ENCODE measurements at regions not wholly inside any gene's neighbourhood (a gene's known extent, or its start where the extent isn't known, plus 50 kb on each side); places are given as distances from the start of the nearest gene placed in this dataset.
"Not testable (repeated sequence)": the region's sequence is repeated elsewhere in the genome, so short reads cannot be mapped to it uniquely, and the experiment has no call there.

DNA sequence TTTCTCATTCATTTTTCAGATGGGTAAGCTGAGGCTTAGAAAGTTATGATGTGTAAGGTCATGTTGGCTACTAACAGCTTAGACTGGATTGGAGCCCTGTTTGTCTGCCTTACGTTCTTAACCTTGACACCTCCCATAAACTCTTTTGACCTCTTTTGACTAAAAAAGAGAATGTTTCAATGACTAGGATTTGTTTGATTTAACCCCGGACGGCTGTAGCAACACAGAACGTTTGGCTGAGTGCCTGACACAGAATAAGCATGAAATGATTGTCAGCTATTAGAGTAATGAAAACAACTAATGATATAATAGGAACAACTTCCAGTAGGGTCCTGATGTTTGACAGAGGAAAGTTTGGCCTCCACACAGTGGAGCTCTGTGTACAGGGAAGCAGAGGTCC, 83.3 kb upstream of the PDZD8 start:
- no peak for DNase-seq (ENCODE audit: low spot score)
- no peak for FAIRE-seq

GRCh38 chr10:117457932-117458331, 82.7 kb upstream of the PDZD8 start:
- no peak for DNase-seq (ENCODE audit: low spot score)
- FAIRE-seq = no peak

DNA sequence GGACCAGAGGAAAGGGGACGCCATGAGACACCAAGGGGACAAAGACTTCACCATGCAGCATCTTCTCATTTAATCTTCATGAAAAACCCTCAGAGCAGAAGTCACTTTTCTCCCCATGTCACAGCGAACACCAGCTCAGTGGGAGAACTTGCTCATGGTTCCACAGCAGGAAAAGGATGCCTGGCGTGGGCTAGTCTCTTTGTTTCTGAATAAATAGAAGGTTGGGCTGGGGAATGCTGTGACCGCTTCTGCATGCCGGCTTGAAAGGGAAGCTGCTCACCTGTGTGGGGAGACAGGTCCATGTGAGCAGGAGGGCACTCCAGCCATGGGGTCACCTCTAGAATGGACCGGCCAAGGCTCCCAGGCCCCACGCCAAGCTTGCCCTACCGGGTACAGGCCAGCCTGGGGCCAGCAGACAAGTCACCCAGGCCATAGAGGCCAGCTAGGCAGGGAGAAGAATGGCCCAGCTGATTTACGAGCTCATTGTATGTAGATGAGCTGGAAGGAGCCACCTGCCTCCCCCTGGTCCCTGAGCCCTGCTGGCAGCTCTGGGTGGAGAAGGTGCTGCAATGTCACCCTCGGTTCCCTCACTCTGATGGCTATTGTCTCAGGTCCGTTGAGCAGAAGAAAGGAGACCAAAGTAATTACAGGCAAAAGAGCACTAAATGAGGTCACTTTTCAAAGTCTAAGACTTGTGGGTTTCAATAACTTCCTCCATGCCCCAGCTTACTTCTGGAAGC, 82.0 kb upstream of the PDZD8 start:
- FAIRE-seq (no peak), DNase-seq (ENCODE audit: low spot score) (no peak)

DNA sequence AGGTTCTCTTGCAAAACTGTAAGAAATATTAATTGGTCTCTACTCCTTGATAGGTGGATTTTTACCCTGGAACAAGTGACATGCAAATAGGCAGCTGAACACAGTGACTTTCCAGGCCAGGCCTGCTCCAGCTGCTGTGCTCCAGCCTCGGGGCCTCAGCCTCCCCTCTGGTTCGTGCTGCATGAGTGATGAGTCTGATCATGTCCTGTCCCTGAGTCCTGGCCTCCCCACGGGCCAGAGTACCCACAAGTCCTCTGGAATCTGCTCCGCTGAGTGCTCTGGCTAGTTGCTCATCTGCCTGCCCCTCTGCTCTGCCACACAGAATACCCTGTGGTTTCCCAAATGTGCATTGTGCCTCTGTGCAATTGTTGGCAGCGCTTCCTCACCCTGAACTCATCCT, 80.1 kb upstream of the PDZD8 start:
- no peak for FAIRE-seq
- DNase-seq (ENCODE audit: low spot score) = no peak

GRCh38 chr10:117454502-117454901, 79.3 kb upstream of the PDZD8 start:
- FAIRE-seq (no peak), DNase-seq (ENCODE audit: low spot score) (no peak)

DNA sequence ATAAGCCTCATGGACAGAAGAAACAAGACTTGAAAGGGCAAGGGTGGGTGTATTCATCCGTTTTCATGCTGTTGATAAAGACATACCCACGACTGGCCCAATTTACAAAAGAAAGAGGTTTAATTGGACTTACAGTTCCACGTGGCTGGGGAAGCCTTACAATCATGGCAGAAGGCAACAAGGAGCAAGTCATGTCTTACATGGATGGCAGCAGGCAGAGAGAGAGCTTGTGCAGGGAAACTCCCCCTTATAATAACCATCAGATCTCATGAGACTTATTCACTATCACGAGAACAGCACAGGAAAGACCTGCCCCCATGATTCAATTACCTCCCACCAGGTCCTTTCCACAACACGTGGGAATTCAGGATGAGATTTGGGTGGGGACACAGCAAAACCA, 78.2 kb upstream of the PDZD8 start:
- not testable (repeated sequence) for FAIRE-seq; DNase-seq (ENCODE audit: low spot score)

DNA sequence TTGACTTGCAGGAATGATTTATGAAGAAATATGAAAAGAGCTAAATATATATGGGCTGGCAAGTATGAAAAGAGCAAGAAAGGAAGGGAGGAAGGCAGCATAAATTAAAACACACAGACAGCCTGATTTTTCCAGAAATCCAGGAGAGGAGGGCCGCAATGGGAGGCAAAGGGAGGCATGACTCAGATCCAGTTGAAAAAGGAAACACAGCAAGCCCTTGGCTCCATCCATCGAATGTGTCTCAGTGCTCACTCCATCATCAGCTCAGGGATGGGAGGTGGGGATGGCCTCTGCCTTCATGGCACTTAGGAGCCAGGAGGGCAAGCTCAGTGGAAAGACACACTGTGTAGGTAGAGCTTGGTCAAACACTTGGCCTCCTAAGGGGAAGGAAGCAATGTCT, 75.7 kb upstream of the PDZD8 start:
- DNase-seq (ENCODE audit: low spot score) (no peak), FAIRE-seq (no peak)

DNA sequence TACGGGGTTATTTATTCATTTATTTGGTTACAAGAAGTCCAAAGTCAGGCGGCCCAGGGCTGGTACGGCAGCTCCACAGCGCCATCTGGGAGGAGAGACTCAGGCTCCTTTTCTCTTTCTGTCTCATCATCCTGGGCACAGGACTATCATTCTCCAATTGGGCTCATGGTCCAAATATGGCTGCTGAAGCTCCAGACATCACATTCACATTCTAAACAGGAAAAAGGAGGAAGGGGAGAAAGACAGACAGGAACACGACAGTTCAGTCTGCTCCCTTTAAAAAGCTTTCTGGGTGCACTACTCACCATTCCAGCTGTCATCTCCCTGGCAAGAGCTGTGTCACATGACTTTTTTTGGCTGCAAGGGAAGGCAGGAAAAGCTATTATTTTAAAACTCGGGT, 74.4 kb upstream of the PDZD8 start:
- FAIRE-seq = no peak
- DNase-seq (ENCODE audit: low spot score) = no peak

DNA sequence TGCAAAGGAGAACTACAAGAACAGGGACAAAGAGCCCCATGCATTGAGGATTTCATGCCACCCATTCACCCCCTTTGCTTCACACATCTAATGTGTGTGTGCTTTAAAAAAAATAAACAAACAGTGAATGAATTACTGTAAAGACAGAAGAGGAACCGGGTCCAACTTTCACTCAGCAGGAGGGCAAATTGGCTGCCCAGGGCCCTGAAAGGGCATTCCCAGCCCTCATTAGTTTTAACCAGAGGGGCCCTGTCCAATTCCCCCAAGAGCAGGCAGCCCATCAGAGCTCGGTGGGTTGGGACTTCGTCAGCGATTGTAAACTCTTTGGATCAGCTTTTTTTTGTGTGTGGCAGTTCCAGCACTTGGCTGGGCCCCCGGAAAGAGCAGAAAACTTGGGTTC, 73.6 kb upstream of the PDZD8 start:
- DNase-seq (ENCODE audit: low spot score) (no peak), FAIRE-seq (no peak)

- FAIRE-seq (no peak), DNase-seq (ENCODE audit: low spot score) (no peak)
Measured at GRCh38 chr10:117445992-117446391, 70.8 kb upstream of the PDZD8 start.

DNA sequence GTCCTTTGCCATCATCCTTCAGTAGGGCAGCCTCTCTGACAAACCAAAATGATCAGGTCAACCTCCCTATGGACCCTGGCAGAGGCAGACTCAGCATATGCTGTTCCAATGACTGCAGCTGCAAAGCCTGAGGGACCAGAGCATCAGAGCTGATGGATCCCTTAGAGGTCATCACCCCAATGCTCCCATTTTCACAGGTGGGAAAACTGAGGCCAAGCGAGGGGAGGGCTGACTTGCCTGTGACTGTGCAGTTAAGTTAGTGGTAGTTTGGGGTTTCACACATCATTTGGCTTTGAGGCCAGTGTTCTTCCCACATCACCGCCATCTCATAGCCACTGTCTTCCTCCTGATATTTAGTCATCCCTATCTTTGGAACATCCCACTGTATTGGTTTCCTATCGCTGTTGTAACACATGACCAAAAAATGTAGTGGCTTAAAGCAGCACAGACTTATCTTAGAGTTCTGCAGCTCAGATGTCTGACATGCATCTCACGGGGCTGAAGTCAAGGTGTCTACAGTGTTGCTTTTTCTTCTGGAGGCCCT, 69.3 kb upstream of the PDZD8 start:
- FAIRE-seq (peak; percentile 46), DNase-seq (ENCODE audit: low spot score) (no peak)

DNA sequence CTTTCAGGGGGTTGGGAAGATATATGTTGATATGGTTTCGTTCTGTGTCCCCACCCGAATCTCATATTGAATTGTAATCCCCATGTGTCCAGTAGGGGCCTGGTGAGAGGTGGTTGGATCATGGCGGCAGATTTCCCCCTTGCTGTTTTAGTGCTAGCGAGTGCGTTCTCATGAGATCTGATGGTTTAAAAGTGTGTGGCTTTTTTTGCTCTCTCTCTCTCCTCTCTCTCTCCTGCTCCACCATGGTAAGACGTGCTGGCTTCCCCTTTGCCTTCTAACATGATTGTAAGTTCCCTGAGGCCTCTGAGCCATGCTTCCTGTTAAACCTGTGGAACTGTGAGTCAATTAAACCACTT, 68.4 kb upstream of the PDZD8 start:
- FAIRE-seq (no peak), DNase-seq (ENCODE audit: low spot score) (no peak)

DNA sequence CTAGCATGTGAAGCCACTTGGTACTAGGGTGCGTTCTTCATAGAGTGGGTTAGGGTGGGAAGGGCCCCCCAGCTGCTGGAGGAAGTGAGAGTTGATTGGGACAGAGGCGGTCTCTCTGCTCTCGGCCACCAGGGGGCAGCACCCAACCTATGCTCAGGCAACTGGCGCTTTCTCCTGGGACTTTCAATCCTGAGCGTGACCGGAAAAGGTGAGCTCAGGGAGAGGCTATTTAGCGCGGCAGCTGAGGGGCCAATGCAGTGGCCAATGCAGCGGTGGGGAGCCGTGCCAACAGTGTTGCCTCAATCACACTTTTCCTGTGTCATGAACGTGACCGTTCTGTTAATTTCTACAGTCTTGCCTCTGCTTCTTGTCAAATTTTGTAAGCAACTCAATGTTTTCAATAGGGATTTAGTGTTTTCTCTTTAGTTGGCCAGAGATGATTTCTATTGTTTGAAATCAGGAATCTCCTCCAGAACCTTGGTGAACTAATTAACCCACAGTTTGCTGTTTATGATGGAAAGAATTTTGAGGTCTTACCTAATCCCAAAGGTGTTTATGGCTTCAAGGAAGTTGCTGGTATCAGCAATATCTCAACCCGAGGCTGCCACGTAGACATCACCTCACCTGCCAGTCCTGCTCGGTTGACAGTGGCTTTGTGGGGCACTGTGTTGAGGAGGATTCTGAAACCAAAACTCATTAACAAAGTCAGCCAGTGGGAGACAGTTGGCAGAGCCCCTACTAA, 67.9 kb upstream of the PDZD8 start:
- DNase-seq (ENCODE audit: low spot score) = peak; percentile 79
- peak; percentile 37 for FAIRE-seq

DNA sequence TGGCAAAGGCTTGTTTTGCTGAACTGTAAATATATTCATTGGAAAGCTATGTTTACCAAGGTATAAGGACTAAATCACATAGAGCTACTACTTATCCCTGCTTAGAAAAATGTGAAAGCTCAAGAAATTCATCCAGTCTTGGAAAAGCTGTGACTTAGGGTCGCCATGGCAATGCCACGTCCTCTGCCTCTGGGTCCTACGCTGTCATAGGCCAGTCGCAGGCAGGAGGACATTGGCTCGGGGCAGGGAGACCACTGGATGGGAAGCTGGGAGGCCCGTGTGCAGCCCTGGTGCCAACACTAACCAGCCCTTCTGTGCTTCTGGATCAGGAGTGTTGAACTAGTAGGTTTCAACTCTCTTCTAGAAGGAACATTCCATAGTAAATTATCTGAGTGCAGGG, 67.3 kb upstream of the PDZD8 start:
- FAIRE-seq (no peak), DNase-seq (ENCODE audit: low spot score) (no peak)

DNA sequence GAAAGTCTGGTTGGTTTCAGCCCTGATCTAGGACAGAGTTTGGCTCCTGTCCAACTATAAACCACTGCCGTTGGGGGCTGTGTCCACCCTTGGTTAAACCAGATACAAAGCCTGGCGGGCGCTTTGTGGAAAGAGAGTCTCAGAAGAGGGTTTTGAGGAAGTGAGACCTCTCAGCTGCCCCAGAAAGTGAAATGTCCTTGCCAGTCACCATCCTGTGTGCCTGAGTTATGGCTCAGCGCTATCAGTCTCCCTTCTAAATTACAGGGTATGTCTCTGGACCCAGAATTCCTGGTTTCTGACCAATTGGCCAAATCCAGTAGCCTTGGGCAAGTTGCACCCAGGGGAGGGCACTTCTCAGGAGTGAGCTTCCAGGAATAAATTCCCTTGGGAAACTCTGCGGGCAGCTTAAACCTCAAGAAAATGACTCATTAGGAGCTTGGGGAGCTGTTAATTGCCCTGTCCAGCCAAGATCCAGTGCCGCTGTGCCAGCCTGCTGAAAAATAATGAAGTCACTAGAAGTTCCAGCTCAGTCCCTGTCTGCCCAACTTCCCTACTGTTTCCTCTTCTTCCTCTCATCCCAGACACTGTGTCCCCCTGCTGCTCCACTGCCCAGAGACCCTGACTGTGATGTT, 66.7 kb upstream of the PDZD8 start:
- no peak for FAIRE-seq
- DNase-seq (ENCODE audit: low spot score) = peak; percentile 78

DNA sequence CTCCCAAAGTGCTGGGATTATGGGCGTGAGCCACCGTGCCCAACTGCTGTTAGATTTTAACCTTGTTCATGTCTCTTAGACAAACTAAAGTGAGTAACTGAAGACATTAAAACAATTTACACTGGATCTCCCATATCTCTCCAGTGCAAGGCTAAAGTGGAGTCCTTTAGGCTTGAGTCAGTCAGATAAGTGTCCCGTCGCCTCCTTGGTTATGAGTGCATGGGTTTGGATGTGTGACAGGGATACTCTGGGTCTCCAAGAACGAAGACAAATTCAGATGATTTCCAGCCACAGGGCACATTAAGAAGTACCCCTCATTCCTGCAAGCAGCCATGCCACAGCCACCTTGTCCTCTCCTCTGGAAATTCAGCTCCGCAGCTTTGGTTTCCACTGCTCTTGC, 66.1 kb upstream of the PDZD8 start:
- FAIRE-seq (no peak), DNase-seq (ENCODE audit: low spot score) (no peak)

GRCh38 chr10:117439243-117439912, 64.1 kb upstream of the PDZD8 start:
- no peak for DNase-seq (ENCODE audit: low spot score)
- FAIRE-seq = no peak

DNA sequence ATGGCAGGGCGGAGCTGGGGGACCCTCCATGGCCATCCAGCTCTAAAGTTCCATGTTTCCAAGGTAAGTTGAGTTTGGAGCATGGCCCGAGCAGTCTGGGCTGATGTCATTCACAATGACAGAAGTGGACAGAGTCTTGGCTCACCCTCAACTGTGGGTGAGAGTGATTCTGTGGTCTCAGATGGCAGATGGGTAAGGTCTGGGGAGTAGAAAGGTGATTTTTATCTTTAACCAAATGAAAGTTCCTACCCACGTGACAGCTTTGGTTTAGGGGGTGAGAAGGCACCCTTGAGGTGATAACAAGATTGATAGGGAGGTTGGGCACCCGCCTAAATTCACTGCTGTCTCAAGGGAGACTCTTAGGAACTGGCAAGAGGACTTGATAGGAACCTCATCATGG, 57.6 kb upstream of the PDZD8 start:
- DNase-seq (ENCODE audit: low spot score) (no peak), FAIRE-seq (no peak)

- no peak for DNase-seq (ENCODE audit: low spot score)
- FAIRE-seq = no peak
Measured at GRCh38 chr10:117431160-117431559, 55.9 kb upstream of the PDZD8 start.

DNA sequence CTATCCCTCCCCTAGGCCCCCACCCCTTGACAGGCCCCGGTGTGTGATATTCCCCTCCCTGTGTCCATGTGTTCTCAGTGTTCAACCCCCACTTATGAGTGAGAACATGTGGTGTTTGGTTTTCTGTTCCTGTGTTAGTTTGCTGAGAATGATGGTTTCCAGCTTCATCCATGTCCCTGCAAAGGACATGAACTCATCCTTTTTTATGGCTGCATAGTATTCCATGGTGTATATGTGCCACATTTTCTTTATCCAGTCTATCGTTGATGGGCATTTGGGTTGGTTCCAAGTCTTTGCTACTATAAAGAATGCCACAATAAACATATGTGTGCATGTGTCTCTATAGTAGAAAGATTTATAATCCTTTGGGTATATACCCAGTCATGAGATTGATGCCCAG, 55.3 kb upstream of the PDZD8 start:
- not testable (repeated sequence) for DNase-seq (ENCODE audit: low spot score); FAIRE-seq

DNA sequence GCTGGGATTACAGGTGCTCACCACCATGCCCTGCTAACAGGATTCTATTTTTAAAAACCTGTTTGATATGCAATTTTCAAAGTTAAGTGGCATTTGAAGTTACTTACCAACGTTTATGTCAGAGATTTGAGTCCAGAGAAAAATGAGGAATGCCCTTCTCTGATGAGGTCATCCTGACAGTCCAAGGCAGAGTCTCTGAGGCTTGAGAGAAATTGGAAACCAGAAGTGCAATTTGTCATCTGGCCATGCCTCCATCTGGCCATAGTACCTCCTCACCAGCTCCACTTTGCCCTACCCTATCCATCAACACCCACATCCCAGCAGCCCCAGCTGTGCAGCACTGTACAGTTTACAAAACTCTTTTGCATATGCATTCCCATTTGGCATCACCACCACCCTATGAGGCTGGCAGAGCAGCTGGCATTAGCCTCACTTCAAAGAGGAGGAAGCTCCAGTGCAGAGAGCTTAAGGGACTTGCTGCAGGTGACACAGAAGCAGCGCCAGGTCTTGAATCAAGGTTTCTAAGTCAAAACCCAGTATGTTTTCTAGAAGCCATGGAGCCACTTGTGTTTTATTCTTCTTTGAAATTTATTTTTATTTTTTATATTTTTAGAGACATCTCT, 54.5 kb upstream of the PDZD8 start:
- no peak for FAIRE-seq

More for the DNA sequence above, 54.5 kb upstream of the PDZD8 start:
- DNase-seq (ENCODE audit: low spot score) = no peak

Measured in urothelium cell line (cell line).